Breast epithelium (tissue), 3 donors: ENCODE measurements at regions not wholly inside any gene's neighbourhood (a gene's known extent, or its start where the extent isn't known, plus 50 kb on each side); places are given as distances from the start of the nearest gene placed in this dataset.

Experiments
- POLR2A ChIP-seq: fragments of 450-650 bp; IDR thresholded peaks from one replicate; pipeline ENCODE4 v1.6.1; 2016; ENCODE audit warnings: antibody characterized with exemption, mild to moderate bottlenecking, moderate library complexity
- POLR2AphosphoS5 ChIP-seq, 3 donors: sonication (generic); formaldehyde crosslinking; IDR thresholded peaks; one replicate each; pipeline ENCODE4 v1.6.1; 2017; ENCODE audit warnings: antibody characterized with exemption in 3 of 3

GRCh38 chr7:82605247-82605864 lies 161.8 kb upstream of the CACNA2D1 start:
- TF ChIP-seq POLR2AphosphoS5 (IDR thresholded peaks at IDR 0.05): no peak
- TF ChIP-seq POLR2A: no peak
